WTC11 (cell line): ENCODE measurements at regions not wholly inside any gene's neighbourhood (a gene's known extent, or its start where the extent isn't known, plus 50 kb on each side); places are given as distances from the start of the nearest gene placed in this dataset.

ENCODE experiments used
- ATAC-seq: fragments of 200-7000 bp; cut with Tn5 transposase; 2 replicates; pipeline ENCODE4 v1.10.0; 2021; ENCODE audit warnings: mild to moderate bottlenecking, moderate library complexity
- CTCF ChIA-PET: fragments of 300-600 bp; sonication (Branson Sonifier 250); formaldehyde crosslinking; loops from one replicate; lab custom pipeline; 2021; ENCODE audit warnings: antibody characterized with exemption; lab: Charles Lee
- POLR2A ChIA-PET: fragments of 350-600 bp; sonication (Branson Sonifier 250); formaldehyde crosslinking; loops from one replicate; lab custom pipeline; 2021; ENCODE audit warnings: antibody characterized with exemption; lab: Charles Lee
- DNase-seq: peaks from one replicate; pipeline ENCODE4 v3.0.0; 2021; ENCODE audit warnings: low spot score
- H3K27ac Mint-ChIP-seq: 2 replicates; pipeline ENCODE4 v1.8.0; 2021; ENCODE audit warnings: mixed read lengths
- H3K27me3 Mint-ChIP-seq: 2 replicates; pipeline ENCODE4 v1.8.0; 2021; ENCODE audit warnings: low read depth, mild to moderate bottlenecking, moderate library complexity, mixed read lengths
- H3K36me3 Mint-ChIP-seq: 2 replicates; pipeline ENCODE4 v1.8.0; 2021; ENCODE audit warnings: mixed read lengths
- H3K4me1 Mint-ChIP-seq: 2 replicates; pipeline ENCODE4 v1.8.0; 2022; ENCODE audit warnings: mixed read lengths
- H3K4me3 Mint-ChIP-seq: 2 replicates; pipeline ENCODE4 v1.8.0; 2021; ENCODE audit warnings: mild to moderate bottlenecking, moderate library complexity, mixed read lengths
- H3K9me3 Mint-ChIP-seq: 2 replicates; pipeline ENCODE4 v1.8.0; 2021; ENCODE audit warnings: mixed read lengths
- AR ChIP-seq: fragments of 250-450 bp; sonication (Bioruptor Pico); IDR thresholded peaks from 2 replicates; pipeline ENCODE4 v1.9.0; 2021; ENCODE audit warnings: mild to moderate bottlenecking
- ARID4B ChIP-seq: sonication (generic); formaldehyde crosslinking; IDR thresholded peaks from 2 replicates; pipeline ENCODE4 v1.8.0; 2023; ENCODE audit warnings: missing genetic modification reagents, mild to moderate bottlenecking, borderline replicate concordance
- ESRRA ChIP-seq: sonication (generic); formaldehyde crosslinking; IDR thresholded peaks from 2 replicates; pipeline ENCODE4 v1.8.1; 2022; ENCODE audit warnings: mild to moderate bottlenecking, missing genetic modification reagents, borderline replicate concordance
- GRHL2 ChIP-seq: fragments of 250-450 bp; sonication (Bioruptor Pico); IDR thresholded peaks from 2 replicates; pipeline ENCODE4 v1.8.0; 2022; ENCODE audit warnings: mild to moderate bottlenecking, moderate library complexity; ENCODE audit not compliant: insufficient replicate concordance, severe bottlenecking
- HMGA2 ChIP-seq: fragments of 250-450 bp; sonication (Bioruptor Pico); IDR thresholded peaks from 2 replicates; pipeline ENCODE4 v1.4.0; 2021; ENCODE audit warnings: mild to moderate bottlenecking, moderate library complexity
- IRF2 ChIP-seq: sonication (generic); formaldehyde crosslinking; IDR thresholded peaks from 2 replicates; pipeline ENCODE4 v1.8.0; 2022; ENCODE audit warnings: low read depth, missing genetic modification reagents, borderline replicate concordance
- KAT7 ChIP-seq: sonication (generic); formaldehyde crosslinking; IDR thresholded peaks from 2 replicates; pipeline ENCODE4 v1.8.1; 2023; ENCODE audit warnings: missing genetic modification reagents, mild to moderate bottlenecking, borderline replicate concordance
- MLX ChIP-seq: sonication (generic); formaldehyde crosslinking; IDR thresholded peaks from 2 replicates; pipeline ENCODE4 v1.8.1; 2023; ENCODE audit warnings: mild to moderate bottlenecking, missing genetic modification reagents, moderate library complexity
- NR3C1 ChIP-seq: sonication (generic); formaldehyde crosslinking; conservative IDR thresholded peaks from 2 replicates; pipeline ENCODE4 v1.8.1; 2023; ENCODE audit warnings: low read depth, mild to moderate bottlenecking, missing genetic modification reagents
- TP53 ChIP-seq: sonication (generic); formaldehyde crosslinking; IDR thresholded peaks from 2 replicates; pipeline ENCODE4 v1.8.1; 2023; ENCODE audit warnings: mild to moderate bottlenecking, missing genetic modification reagents
- ZNF232 ChIP-seq: sonication (generic); formaldehyde crosslinking; IDR thresholded peaks from 2 replicates; pipeline ENCODE4 v1.8.0; 2022; ENCODE audit warnings: mild to moderate bottlenecking, missing genetic modification reagents
- ZNF317 ChIP-seq: sonication (generic); formaldehyde crosslinking; IDR thresholded peaks from 2 replicates; pipeline ENCODE4 v1.8.1; 2023; ENCODE audit warnings: low read depth, mild to moderate bottlenecking, moderate library complexity, missing genetic modification reagents, borderline replicate concordance
- TF ChIP-seq, protein P1 (sequence below): sonication (generic); formaldehyde crosslinking; IDR thresholded peaks from 2 replicates; pipeline ENCODE4 v1.8.0; 2022; ENCODE audit warnings: mild to moderate bottlenecking, missing genetic modification reagents
- TF ChIP-seq, protein P2 (sequence below): sonication (generic); formaldehyde crosslinking; IDR thresholded peaks from 2 replicates; pipeline ENCODE4 v1.8.1; 2023; ENCODE audit warnings: mild to moderate bottlenecking, missing genetic modification reagents, borderline replicate concordance
- TF ChIP-seq, protein P3 (sequence below): sonication (generic); formaldehyde crosslinking; conservative IDR thresholded peaks from 2 replicates; pipeline ENCODE4 v1.8.1; 2023; ENCODE audit warnings: mild to moderate bottlenecking, low read depth, missing genetic modification reagents, moderate library complexity

DNA sequence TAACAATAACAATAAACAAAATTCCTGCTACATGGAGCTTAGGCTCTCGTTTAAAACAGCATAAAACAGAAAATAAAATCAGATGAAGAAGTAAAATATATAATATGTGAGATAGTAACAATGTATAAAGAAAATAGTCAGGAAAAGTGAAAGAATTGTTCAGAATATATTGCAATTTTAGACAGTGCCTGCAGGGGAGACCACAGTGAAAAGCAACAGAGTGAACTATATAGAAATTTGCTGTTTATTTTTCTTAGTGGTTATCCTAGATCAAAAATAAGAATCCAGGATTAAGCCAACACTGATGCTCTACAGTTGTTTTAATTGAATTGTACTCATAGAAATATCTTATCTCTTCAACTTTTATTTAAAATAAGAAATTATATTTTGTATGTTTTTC lies 1639.0 kb upstream of the B3GALT2 start:
- ChIA-PET POLR2A (no interaction called here), CTCF (no interaction called here)
- Mint-ChIP-seq H3K4me1 (no peaks in the 10 kb centered on the region), H3K9me3 (no peaks in the 10 kb centered on the region), H3K27ac (no peak overlapping the region), H3K27me3 (no peaks in the 10 kb centered on the region), H3K36me3 (no peaks in the 10 kb centered on the region), H3K4me3 (no peak overlapping the region)
- TF ChIP-seq NR3C1 (no peak), IRF2 (CRISPR knock-in tag) (no peak), KAT7 (CRISPR knock-in tag) (no peak), MLX (no peak), ZNF232 (CRISPR knock-in tag) (no peak), HMGA2 (no peak), GRHL2 (CRISPR knock-in tag) (no peak), TP53 (CRISPR knock-in tag) (no peak)
- TF ChIP-seq, protein P1, sequence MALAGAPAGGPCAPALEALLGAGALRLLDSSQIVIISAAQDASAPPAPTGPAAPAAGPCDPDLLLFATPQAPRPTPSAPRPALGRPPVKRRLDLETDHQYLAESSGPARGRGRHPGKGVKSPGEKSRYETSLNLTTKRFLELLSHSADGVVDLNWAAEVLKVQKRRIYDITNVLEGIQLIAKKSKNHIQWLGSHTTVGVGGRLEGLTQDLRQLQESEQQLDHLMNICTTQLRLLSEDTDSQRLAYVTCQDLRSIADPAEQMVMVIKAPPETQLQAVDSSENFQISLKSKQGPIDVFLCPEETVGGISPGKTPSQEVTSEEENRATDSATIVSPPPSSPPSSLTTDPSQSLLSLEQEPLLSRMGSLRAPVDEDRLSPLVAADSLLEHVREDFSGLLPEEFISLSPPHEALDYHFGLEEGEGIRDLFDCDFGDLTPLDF (CRISPR knock-in tag), result no peak
- TF ChIP-seq, protein P2, sequence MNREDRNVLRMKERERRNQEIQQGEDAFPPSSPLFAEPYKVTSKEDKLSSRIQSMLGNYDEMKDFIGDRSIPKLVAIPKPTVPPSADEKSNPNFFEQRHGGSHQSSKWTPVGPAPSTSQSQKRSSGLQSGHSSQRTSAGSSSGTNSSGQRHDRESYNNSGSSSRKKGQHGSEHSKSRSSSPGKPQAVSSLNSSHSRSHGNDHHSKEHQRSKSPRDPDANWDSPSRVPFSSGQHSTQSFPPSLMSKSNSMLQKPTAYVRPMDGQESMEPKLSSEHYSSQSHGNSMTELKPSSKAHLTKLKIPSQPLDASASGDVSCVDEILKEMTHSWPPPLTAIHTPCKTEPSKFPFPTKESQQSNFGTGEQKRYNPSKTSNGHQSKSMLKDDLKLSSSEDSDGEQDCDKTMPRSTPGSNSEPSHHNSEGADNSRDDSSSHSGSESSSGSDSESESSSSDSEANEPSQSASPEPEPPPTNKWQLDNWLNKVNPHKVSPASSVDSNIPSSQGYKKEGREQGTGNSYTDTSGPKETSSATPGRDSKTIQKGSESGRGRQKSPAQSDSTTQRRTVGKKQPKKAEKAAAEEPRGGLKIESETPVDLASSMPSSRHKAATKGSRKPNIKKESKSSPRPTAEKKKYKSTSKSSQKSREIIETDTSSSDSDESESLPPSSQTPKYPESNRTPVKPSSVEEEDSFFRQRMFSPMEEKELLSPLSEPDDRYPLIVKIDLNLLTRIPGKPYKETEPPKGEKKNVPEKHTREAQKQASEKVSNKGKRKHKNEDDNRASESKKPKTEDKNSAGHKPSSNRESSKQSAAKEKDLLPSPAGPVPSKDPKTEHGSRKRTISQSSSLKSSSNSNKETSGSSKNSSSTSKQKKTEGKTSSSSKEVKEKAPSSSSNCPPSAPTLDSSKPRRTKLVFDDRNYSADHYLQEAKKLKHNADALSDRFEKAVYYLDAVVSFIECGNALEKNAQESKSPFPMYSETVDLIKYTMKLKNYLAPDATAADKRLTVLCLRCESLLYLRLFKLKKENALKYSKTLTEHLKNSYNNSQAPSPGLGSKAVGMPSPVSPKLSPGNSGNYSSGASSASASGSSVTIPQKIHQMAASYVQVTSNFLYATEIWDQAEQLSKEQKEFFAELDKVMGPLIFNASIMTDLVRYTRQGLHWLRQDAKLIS (CRISPR knock-in tag), result no peak
- TF ChIP-seq, protein P3, sequence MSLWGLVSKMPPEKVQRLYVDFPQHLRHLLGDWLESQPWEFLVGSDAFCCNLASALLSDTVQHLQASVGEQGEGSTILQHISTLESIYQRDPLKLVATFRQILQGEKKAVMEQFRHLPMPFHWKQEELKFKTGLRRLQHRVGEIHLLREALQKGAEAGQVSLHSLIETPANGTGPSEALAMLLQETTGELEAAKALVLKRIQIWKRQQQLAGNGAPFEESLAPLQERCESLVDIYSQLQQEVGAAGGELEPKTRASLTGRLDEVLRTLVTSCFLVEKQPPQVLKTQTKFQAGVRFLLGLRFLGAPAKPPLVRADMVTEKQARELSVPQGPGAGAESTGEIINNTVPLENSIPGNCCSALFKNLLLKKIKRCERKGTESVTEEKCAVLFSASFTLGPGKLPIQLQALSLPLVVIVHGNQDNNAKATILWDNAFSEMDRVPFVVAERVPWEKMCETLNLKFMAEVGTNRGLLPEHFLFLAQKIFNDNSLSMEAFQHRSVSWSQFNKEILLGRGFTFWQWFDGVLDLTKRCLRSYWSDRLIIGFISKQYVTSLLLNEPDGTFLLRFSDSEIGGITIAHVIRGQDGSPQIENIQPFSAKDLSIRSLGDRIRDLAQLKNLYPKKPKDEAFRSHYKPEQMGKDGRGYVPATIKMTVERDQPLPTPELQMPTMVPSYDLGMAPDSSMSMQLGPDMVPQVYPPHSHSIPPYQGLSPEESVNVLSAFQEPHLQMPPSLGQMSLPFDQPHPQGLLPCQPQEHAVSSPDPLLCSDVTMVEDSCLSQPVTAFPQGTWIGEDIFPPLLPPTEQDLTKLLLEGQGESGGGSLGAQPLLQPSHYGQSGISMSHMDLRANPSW (CRISPR knock-in tag), result no peak
- no peak for ATAC-seq
- DNase-seq, result no peak

- no peaks in the 10 kb centered on the region for H3K36me3 Mint-ChIP-seq
- H3K4me1 Mint-ChIP-seq, result no peaks in the 10 kb centered on the region
- TF ChIP-seq ZNF317 (CRISPR knock-in tag), result no peak
- TF ChIP-seq ARID4B (CRISPR knock-in tag), result no peak
- no peak for TF ChIP-seq AR (CRISPR knock-in tag)
- no peak for TF ChIP-seq ESRRA (CRISPR knock-in tag)
- no peak for TF ChIP-seq IRF2 (CRISPR knock-in tag)
- ATAC-seq (no peak), DNase-seq (no peak)
- CTCF ChIA-PET, result no interaction called here
- POLR2A ChIA-PET, result no interaction called here
- H3K27ac Mint-ChIP-seq, result no peak overlapping the region
- H3K4me3 Mint-ChIP-seq, result no peak overlapping the region
- no peaks in the 10 kb centered on the region for H3K9me3 Mint-ChIP-seq
- no peaks in the 10 kb centered on the region for H3K27me3 Mint-ChIP-seq
Observed at GRCh38 chr1:194821091-194821490, 1634.7 kb upstream of the B3GALT2 start.
